Cardiac fibroblast (primary cell): ENCODE measurements at regions not wholly inside any gene's neighbourhood (a gene's known extent, or its start where the extent isn't known, plus 50 kb on each side); places are given as distances from the start of the nearest gene placed in this dataset.

Source experiments
- DNase-seq, 2 donors: peaks; one replicate each; pipeline versions ENCODE4 v3.0.0 to v3.0.0-alpha.2; 2010; ENCODE audit warnings: low read depth in 2 of 2
- H3K4me3 ChIP-seq, 2 donors: replicated peaks in 1 of 2; 1 replicate in 1 of 2; 2 replicates in 1 of 2; pipeline ENCODE4 v1.5.1; 2011; ENCODE audit warnings: low read depth in 2 of 2, low read length in 2 of 2, mild to moderate bottlenecking in 2 of 2, moderate library complexity in 1 of 2
- TF ChIP-seq, protein P1 (sequence below): IDR thresholded peaks from one replicate; pipeline ENCODE4 v1.5.1; 2011; ENCODE audit warnings: low read depth, mild to moderate bottlenecking, low read length, inconsistent platforms

GRCh38 chr1:244187310-244187709 is 136.2 kb downstream of the ZBTB18 start:
- DNase-seq: no peak
- TF ChIP-seq, protein P1, sequence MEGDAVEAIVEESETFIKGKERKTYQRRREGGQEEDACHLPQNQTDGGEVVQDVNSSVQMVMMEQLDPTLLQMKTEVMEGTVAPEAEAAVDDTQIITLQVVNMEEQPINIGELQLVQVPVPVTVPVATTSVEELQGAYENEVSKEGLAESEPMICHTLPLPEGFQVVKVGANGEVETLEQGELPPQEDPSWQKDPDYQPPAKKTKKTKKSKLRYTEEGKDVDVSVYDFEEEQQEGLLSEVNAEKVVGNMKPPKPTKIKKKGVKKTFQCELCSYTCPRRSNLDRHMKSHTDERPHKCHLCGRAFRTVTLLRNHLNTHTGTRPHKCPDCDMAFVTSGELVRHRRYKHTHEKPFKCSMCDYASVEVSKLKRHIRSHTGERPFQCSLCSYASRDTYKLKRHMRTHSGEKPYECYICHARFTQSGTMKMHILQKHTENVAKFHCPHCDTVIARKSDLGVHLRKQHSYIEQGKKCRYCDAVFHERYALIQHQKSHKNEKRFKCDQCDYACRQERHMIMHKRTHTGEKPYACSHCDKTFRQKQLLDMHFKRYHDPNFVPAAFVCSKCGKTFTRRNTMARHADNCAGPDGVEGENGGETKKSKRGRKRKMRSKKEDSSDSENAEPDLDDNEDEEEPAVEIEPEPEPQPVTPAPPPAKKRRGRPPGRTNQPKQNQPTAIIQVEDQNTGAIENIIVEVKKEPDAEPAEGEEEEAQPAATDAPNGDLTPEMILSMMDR: no peak

DNA sequence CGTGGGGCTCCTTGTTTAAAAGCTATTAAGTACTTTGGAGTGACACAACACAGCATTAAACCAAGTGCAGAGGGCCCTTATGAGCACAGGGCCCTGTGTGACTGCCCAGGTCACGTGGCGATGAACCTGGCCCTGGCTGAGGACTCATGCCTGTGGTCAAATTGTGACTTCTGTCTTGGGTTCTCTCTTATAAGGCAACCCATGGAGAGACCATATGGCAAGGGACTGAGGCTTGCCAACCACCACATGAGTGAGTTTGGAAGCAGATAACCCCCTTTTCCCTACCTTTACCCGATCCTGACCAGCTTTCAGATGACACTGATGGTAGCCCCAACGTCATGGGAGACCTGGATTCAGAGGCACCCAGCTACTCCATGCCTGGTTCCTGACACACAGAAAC is 140.5 kb downstream of the ZBTB18 start:
- TF ChIP-seq, protein P1: no peak
- no peak for DNase-seq
- no peak overlapping the region for H3K4me3 ChIP-seq

More at GRCh38 chr1:244187310-244187709, 136.2 kb downstream of the ZBTB18 start:
- no peak overlapping the region for H3K4me3 ChIP-seq

DNA sequence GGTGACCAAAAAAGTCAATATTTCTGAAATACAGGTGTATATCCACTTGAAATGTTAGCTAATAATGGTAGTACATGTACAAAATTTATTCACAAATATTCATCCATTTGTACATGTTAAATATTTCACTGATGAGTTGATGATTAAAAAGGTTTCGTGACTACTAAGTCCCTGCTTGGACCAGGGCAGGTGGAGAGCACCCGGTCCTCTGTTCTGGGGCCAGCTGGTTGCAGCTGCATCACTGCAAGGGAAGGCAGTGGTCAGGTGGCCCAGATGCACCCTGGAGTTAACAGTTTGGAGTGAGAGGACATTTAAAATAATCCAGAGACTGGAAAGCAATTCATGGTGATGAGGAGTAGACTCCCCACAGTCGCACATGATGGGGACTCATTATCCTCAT is 141.2 kb downstream of the ZBTB18 start:
- TF ChIP-seq, protein P1: no peak

DNA sequence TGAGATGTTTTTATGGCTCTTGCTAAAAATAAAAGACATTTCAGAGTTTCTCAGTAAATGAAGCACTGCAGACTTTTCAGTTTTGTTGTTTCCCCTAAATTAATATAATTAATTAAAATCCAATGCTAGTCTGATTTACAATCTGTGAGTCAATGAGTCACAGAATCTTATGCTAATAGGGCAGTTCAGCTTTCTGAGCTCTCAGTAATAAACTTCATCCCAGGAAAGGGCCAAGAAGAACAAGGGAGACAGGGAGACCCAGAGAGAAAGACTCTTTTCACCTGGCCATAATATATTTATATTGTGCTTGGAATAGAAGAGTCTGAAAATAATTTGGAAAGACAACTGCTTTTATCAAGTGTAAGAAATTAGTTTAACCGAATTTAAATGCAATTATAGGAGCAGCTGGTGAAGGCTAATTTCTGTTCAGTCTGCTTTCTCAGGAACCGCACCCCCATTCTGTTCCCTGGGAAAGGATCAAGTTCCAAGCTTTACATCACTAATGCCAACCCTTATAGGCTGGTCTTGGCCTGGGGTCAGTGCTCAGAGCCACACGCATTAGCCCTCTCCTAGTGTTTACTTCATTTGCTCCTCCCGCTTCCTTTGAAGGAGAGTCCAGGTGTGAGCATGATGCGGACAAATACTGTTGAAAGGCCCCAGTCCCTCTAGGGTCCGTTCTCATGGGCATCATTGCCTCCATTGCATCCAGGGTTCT is 145.6 kb downstream of the ZBTB18 start:
- DNase-seq: no peak
- TF ChIP-seq, protein P1: no peak
- no peak overlapping the region for H3K4me3 ChIP-seq

More for the DNA sequence above, 141.2 kb downstream of the ZBTB18 start:
- no peak for DNase-seq
- no peak overlapping the region for H3K4me3 ChIP-seq

DNA sequence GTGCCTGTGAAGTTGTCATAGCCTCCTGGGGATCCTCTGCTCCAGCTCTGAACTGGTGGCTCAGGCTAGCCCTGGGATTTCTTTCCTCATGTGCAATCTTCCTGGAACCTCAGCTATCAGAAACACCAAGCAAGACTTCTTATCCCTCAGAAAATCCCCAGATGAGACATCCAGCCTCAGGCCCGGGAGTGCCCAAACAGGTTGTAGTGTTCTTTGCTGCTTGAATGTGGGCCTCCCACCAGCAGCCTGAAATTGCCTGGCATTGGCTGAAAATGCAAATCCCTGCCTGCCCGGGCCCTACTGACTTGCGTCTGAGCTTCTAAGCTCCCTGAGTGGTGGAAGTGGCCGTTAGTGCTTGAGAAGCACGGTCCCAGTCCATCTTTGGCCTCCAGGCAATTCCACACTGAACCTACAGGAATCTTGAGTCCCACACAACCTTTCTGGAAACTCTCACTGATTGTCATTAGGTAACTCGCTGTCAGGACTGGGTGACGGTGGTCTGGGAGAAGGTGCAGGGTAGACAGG is 146.8 kb downstream of the ZBTB18 start:
- TF ChIP-seq, protein P1: no peak
- no peak overlapping the region for H3K4me3 ChIP-seq
- DNase-seq: no peak

GRCh38 chr1:244199902-244200301 is 148.8 kb downstream of the ZBTB18 start:
- TF ChIP-seq, protein P1: no peak
- H3K4me3 ChIP-seq: no peak overlapping the region
- no peak for DNase-seq

DNA sequence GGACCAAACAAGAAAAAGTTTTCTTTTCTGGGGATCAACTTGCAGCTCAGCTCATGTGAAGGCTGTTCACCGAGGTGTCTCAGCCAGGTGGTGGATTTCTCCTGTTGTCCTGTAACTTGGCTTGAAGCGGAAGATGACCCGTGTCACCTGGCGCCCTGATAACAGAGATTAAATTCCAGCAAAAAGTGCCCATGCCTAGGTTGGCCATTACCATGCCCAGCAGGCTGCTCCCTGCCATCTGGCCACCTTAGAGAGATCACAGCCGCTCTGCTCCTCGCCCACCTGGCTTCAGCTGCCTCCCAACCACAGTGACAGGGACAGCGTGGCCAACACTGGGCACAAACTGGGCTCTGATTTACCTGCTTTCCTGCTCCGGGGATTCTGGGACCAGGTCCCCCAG is 149.5 kb downstream of the ZBTB18 start:
- TF ChIP-seq, protein P1: no peak
- no peak for DNase-seq
- H3K4me3 ChIP-seq: no peak overlapping the region
